WTC11 (cell line): ENCODE measurements at regions not wholly inside any gene's neighbourhood (a gene's known extent, or its start where the extent isn't known, plus 50 kb on each side); places are given as distances from the start of the nearest gene placed in this dataset.

Source experiments
- ATAC-seq: fragments of 200-7000 bp; cut with Tn5 transposase; 2 replicates; pipeline ENCODE4 v1.10.0; 2021; ENCODE audit warnings: mild to moderate bottlenecking, moderate library complexity
- CTCF ChIA-PET: fragments of 300-600 bp; sonication (Branson Sonifier 250); formaldehyde crosslinking; loops from one replicate; lab custom pipeline; 2021; ENCODE audit warnings: antibody characterized with exemption; lab: Charles Lee
- POLR2A ChIA-PET: fragments of 350-600 bp; sonication (Branson Sonifier 250); formaldehyde crosslinking; loops from one replicate; lab custom pipeline; 2021; ENCODE audit warnings: antibody characterized with exemption; lab: Charles Lee
- DNase-seq: peaks from one replicate; pipeline ENCODE4 v3.0.0; 2021; ENCODE audit warnings: low spot score
- H3K27ac Mint-ChIP-seq: 2 replicates; pipeline ENCODE4 v1.8.0; 2021; ENCODE audit warnings: mixed read lengths
- H3K27me3 Mint-ChIP-seq: 2 replicates; pipeline ENCODE4 v1.8.0; 2021; ENCODE audit warnings: low read depth, mild to moderate bottlenecking, moderate library complexity, mixed read lengths
- H3K36me3 Mint-ChIP-seq: 2 replicates; pipeline ENCODE4 v1.8.0; 2021; ENCODE audit warnings: mixed read lengths
- H3K4me1 Mint-ChIP-seq: 2 replicates; pipeline ENCODE4 v1.8.0; 2022; ENCODE audit warnings: mixed read lengths
- H3K4me3 Mint-ChIP-seq: 2 replicates; pipeline ENCODE4 v1.8.0; 2021; ENCODE audit warnings: mild to moderate bottlenecking, moderate library complexity, mixed read lengths
- H3K9me3 Mint-ChIP-seq: 2 replicates; pipeline ENCODE4 v1.8.0; 2021; ENCODE audit warnings: mixed read lengths
- CREB1 ChIP-seq: sonication (generic); formaldehyde crosslinking; IDR thresholded peaks from 2 replicates; pipeline ENCODE4 v1.8.0; 2023; ENCODE audit warnings: mild to moderate bottlenecking, missing genetic modification reagents
- MXD4 ChIP-seq: fragments of 250-450 bp; sonication (Bioruptor Pico); IDR thresholded peaks from 2 replicates; pipeline ENCODE4 v1.8.0; 2021; ENCODE audit warnings: mild to moderate bottlenecking, moderate library complexity, borderline replicate concordance
- SMAD3 ChIP-seq: sonication (generic); formaldehyde crosslinking; IDR thresholded peaks from 2 replicates; pipeline ENCODE4 v1.8.0; 2022; ENCODE audit warnings: missing genetic modification reagents, mild to moderate bottlenecking, borderline replicate concordance
- SOX15 ChIP-seq: fragments of 250-450 bp; sonication (Bioruptor Pico); IDR thresholded peaks from 2 replicates; pipeline ENCODE4 v1.9.0; 2021; ENCODE audit warnings: mild to moderate bottlenecking
- SP1 ChIP-seq: sonication (generic); formaldehyde crosslinking; conservative IDR thresholded peaks from 2 replicates; pipeline ENCODE4 v1.8.1; 2022; ENCODE audit warnings: missing genetic modification reagents
- TCF7 ChIP-seq: sonication (generic); formaldehyde crosslinking; IDR thresholded peaks from 2 replicates; pipeline ENCODE4 v1.8.0; 2022; ENCODE audit warnings: mild to moderate bottlenecking, low read depth, missing genetic modification reagents, moderate library complexity
- TEAD4 ChIP-seq: sonication (generic); formaldehyde crosslinking; IDR thresholded peaks from 2 replicates; pipeline ENCODE4 v1.8.0; 2022; ENCODE audit warnings: mild to moderate bottlenecking, missing genetic modification reagents
- ZBTB21 ChIP-seq: sonication (generic); formaldehyde crosslinking; IDR thresholded peaks from 2 replicates; pipeline ENCODE4 v1.8.1; 2023; ENCODE audit warnings: mild to moderate bottlenecking, missing genetic modification reagents, borderline replicate concordance
- ZNF219 ChIP-seq: sonication (generic); formaldehyde crosslinking; IDR thresholded peaks from 2 replicates; pipeline ENCODE4 v1.8.0; 2023; ENCODE audit warnings: missing genetic modification reagents, mild to moderate bottlenecking, borderline replicate concordance
- ZNF263 ChIP-seq: sonication (generic); formaldehyde crosslinking; IDR thresholded peaks from 2 replicates; pipeline ENCODE4 v1.8.1; 2022; ENCODE audit warnings: low read depth, mild to moderate bottlenecking, moderate library complexity, missing genetic modification reagents
- TF ChIP-seq, protein P1 (sequence below): sonication (generic); formaldehyde crosslinking; conservative IDR thresholded peaks from 2 replicates; pipeline ENCODE4 v1.8.1; 2023; ENCODE audit warnings: mild to moderate bottlenecking, low read depth, missing genetic modification reagents, moderate library complexity
- TF ChIP-seq, protein P2 (sequence below): fragments of 250-450 bp; sonication (Bioruptor Pico); IDR thresholded peaks from 2 replicates; pipeline ENCODE4 v2.1.2; 2022; ENCODE audit warnings: mild to moderate bottlenecking, moderate library complexity
- TF ChIP-seq, protein P3 (sequence below): fragments of 250-450 bp; sonication (Bioruptor Pico); conservative IDR thresholded peaks from 2 replicates; pipeline ENCODE4 v1.9.0; 2021; ENCODE audit warnings: mild to moderate bottlenecking
- TF ChIP-seq, protein P4 (sequence below): sonication (generic); formaldehyde crosslinking; IDR thresholded peaks from 2 replicates; pipeline ENCODE4 v1.8.0; 2022; ENCODE audit warnings: mild to moderate bottlenecking, missing genetic modification reagents
- TF ChIP-seq, protein P5 (sequence below): sonication (generic); formaldehyde crosslinking; IDR thresholded peaks from 2 replicates; pipeline ENCODE4 v1.8.1; 2022; ENCODE audit warnings: low read depth, missing genetic modification reagents, borderline replicate concordance
- TF ChIP-seq, protein P6 (sequence below): sonication (generic); formaldehyde crosslinking; IDR thresholded peaks from 2 replicates; pipeline ENCODE4 v1.8.0; 2022; ENCODE audit warnings: missing genetic modification reagents

DNA sequence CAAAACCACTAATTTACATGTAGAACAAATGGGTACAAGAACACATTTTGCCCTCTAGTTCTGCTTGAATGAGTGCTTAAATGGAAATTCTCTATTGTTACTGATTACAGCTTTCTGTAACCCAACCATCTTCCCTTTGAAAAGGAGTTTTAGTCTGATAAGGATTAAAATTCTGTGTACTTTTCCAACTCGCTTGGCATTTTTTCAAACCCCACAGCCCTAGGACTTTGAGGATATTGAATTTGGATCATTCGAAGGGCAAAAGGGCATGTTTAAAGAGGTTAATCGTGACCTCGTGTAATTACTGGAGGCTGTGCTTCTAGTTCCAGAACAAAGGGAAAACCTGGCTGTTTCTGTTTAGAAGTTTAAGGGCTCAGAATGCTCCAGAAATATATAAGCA lies 432.3 kb downstream of the PID1 start:
- H3K36me3 Mint-ChIP-seq = no peaks in the 10 kb centered on the region
- H3K27me3 Mint-ChIP-seq = no peaks in the 10 kb centered on the region
- ChIA-PET POLR2A (no interaction called here), CTCF (no interaction called here)
- H3K9me3 Mint-ChIP-seq = no peaks in the 10 kb centered on the region
- TF ChIP-seq SOX15 (CRISPR knock-in tag) (no peak), ZNF263 (CRISPR knock-in tag) (no peak), ZBTB21 (no peak), MXD4 (no peak), ZNF219 (CRISPR knock-in tag) (no peak), TCF7 (CRISPR knock-in tag) (no peak), SP1 (CRISPR knock-in tag) (no peak), TEAD4 (CRISPR knock-in tag) (no peak), SMAD3 (CRISPR knock-in tag) (no peak)
- TF ChIP-seq, protein P1, sequence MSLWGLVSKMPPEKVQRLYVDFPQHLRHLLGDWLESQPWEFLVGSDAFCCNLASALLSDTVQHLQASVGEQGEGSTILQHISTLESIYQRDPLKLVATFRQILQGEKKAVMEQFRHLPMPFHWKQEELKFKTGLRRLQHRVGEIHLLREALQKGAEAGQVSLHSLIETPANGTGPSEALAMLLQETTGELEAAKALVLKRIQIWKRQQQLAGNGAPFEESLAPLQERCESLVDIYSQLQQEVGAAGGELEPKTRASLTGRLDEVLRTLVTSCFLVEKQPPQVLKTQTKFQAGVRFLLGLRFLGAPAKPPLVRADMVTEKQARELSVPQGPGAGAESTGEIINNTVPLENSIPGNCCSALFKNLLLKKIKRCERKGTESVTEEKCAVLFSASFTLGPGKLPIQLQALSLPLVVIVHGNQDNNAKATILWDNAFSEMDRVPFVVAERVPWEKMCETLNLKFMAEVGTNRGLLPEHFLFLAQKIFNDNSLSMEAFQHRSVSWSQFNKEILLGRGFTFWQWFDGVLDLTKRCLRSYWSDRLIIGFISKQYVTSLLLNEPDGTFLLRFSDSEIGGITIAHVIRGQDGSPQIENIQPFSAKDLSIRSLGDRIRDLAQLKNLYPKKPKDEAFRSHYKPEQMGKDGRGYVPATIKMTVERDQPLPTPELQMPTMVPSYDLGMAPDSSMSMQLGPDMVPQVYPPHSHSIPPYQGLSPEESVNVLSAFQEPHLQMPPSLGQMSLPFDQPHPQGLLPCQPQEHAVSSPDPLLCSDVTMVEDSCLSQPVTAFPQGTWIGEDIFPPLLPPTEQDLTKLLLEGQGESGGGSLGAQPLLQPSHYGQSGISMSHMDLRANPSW = no peak
- TF ChIP-seq, protein P2, sequence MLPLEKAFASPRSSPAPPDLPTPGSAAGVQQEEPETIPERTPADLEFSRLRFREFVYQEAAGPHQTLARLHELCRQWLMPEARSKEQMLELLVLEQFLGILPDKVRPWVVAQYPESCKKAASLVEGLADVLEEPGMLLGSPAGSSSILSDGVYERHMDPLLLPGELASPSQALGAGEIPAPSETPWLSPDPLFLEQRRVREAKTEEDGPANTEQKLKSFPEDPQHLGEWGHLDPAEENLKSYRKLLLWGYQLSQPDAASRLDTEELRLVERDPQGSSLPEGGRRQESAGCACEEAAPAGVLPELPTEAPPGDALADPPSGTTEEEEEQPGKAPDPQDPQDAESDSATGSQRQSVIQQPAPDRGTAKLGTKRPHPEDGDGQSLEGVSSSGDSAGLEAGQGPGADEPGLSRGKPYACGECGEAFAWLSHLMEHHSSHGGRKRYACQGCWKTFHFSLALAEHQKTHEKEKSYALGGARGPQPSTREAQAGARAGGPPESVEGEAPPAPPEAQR (CRISPR knock-in tag) = no peak
- TF ChIP-seq, protein P3, sequence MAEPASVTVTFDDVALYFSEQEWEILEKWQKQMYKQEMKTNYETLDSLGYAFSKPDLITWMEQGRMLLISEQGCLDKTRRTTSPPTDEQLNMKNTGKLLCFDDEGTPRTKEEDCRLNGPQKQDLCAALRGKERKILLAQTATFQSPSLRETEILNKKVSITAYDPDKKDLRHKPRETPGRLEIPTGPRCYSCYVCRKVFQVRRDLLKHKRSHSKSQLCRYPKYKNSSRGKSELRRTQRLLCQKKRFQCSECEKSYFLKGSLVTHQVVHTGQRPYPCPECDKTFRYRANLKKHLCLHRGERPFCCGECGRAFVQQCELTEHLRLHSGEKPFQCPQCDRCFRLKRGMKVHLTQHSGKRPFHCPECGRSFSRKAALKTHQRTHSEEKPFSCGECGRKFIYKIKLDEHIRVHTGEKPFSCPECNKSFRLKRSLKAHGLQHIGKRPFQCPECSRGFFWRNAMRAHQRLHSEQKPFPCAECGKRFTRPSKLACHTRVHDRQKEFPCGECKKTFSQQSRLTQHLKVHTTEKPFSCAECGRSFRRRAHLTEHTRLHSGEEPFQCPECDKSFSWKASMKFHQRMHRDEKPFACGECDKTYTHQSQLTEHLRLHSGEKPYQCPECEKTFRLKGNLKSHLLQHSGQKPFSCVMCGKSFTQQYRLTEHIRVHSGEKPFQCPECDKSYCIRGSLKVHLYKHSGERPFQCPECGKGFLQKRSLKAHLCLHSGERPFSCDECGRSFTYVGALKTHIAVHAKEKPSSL (CRISPR knock-in tag) = no peak
- no peaks in the 10 kb centered on the region for H3K4me1 Mint-ChIP-seq
- no peak overlapping the region for H3K4me3 Mint-ChIP-seq
- no peak overlapping the region for H3K27ac Mint-ChIP-seq
- DNase-seq (no peak), ATAC-seq (no peak)

DNA sequence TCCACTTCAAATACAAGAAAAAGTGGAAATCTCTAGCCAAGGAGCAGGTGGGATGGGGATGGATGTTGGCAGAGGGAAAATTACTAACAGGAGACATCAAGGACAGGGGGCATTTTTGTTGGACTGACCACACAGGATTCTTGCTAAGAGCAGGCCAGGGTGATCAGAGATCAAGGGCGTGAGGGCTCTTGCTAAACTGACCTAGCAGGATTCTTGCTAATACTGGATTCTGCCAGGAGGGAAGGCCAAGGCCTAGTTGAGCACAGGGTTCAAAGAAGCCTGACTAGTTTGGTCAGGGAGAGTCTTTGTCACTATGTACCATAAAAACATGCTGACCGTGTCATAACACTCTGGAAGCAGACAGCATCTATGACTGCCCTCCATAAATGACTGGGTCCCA lies 442.7 kb downstream of the PID1 start:
- Mint-ChIP-seq H3K4me1 (no peaks in the 10 kb centered on the region), H3K9me3 (peaks cover 5% of the 10 kb centered on the region), H3K36me3 (no peaks in the 10 kb centered on the region), H3K4me3 (no peak overlapping the region), H3K27ac (no peak overlapping the region), H3K27me3 (no peaks in the 10 kb centered on the region)
- no peak for ATAC-seq
- POLR2A ChIA-PET = no interaction called here
- no peak for DNase-seq
- CTCF ChIA-PET = no interaction called here
- TF ChIP-seq, protein P4, sequence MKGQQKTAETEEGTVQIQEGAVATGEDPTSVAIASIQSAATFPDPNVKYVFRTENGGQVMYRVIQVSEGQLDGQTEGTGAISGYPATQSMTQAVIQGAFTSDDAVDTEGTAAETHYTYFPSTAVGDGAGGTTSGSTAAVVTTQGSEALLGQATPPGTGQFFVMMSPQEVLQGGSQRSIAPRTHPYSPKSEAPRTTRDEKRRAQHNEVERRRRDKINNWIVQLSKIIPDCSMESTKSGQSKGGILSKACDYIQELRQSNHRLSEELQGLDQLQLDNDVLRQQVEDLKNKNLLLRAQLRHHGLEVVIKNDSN (CRISPR knock-in tag) = no peak
- TF ChIP-seq, protein P2 (CRISPR knock-in tag) = no peak
- TF ChIP-seq, protein P5, sequence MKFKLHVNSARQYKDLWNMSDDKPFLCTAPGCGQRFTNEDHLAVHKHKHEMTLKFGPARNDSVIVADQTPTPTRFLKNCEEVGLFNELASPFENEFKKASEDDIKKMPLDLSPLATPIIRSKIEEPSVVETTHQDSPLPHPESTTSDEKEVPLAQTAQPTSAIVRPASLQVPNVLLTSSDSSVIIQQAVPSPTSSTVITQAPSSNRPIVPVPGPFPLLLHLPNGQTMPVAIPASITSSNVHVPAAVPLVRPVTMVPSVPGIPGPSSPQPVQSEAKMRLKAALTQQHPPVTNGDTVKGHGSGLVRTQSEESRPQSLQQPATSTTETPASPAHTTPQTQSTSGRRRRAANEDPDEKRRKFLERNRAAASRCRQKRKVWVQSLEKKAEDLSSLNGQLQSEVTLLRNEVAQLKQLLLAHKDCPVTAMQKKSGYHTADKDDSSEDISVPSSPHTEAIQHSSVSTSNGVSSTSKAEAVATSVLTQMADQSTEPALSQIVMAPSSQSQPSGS (CRISPR knock-in tag) = no peak
- no peak for TF ChIP-seq ZNF219 (CRISPR knock-in tag)
- TF ChIP-seq CREB1 = no peak
- TF ChIP-seq, protein P6, sequence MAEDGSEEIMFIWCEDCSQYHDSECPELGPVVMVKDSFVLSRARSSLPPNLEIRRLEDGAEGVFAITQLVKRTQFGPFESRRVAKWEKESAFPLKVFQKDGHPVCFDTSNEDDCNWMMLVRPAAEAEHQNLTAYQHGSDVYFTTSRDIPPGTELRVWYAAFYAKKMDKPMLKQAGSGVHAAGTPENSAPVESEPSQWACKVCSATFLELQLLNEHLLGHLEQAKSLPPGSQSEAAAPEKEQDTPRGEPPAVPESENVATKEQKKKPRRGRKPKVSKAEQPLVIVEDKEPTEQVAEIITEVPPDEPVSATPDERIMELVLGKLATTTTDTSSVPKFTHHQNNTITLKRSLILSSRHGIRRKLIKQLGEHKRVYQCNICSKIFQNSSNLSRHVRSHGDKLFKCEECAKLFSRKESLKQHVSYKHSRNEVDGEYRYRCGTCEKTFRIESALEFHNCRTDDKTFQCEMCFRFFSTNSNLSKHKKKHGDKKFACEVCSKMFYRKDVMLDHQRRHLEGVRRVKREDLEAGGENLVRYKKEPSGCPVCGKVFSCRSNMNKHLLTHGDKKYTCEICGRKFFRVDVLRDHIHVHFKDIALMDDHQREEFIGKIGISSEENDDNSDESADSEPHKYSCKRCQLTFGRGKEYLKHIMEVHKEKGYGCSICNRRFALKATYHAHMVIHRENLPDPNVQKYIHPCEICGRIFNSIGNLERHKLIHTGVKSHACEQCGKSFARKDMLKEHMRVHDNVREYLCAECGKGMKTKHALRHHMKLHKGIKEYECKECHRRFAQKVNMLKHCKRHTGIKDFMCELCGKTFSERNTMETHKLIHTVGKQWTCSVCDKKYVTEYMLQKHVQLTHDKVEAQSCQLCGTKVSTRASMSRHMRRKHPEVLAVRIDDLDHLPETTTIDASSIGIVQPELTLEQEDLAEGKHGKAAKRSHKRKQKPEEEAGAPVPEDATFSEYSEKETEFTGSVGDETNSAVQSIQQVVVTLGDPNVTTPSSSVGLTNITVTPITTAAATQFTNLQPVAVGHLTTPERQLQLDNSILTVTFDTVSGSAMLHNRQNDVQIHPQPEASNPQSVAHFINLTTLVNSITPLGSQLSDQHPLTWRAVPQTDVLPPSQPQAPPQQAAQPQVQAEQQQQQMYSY (CRISPR knock-in tag) = no peak
- TF ChIP-seq, protein P1 = no peak
